ENCODE measurements at regions not wholly inside any gene's neighbourhood (a gene's known extent, or its start where the extent isn't known, plus 50 kb on each side); places are given as distances from the start of the nearest gene placed in this dataset.

DNA sequence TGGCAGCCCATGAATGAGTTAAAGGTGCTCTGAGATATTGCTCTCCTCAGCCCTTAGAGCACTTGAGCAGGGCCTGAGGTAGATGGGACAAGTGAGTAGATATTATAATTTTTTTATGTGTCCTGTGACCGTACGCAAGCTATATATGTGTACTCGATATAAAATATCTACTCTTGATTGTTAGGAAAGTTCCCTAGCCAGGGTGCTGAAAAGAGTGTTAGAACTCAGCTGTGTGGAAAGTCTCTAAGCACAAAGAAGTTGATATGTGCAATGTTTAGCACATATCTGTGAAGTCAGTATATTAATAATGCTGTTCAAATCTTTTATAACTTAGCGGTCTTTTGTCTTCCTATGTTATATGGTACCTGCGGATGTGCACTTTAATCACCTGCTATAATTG is 114.6 kb upstream of the PLD5 start:
- CTCF ChIA-PET = no interaction called here
- no peak for FAIRE-seq
- H3K4me2 ChIP-seq (ENCODE audit: control insufficient read depth, insufficient read depth) = no peak overlapping the region
- no peak for ATAC-seq
- H3K4me3 ChIP-seq = no peak overlapping the region
- POLR2A ChIA-PET = no interaction called here
- no peaks in the 10 kb centered on the region for H4K20me1 ChIP-seq (ENCODE audit: control insufficient read depth, insufficient read depth)
- H3K79me2 ChIP-seq (ENCODE audit: control insufficient read depth, insufficient read depth, low read length) = no peaks in the 10 kb centered on the region
- RAD21 ChIA-PET (ENCODE audit: unreplicated experiment) = no interaction called here
- intact Hi-C loops (cut with micrococcal nuclease; ENCODE audit: unreplicated experiment) = no loop called here
- in situ Hi-C loops (cut with MboI) = no loop called here
- H3K27ac ChIP-seq (ENCODE audit: control insufficient read depth, insufficient read depth) = no peak overlapping the region
- no peak for DNase-seq (ENCODE audit: low read depth, low spot score)
- H3K9me3 ChIP-seq (replicated peaks; ENCODE audit: control insufficient read depth, insufficient read depth, low read length) = no peaks in the 10 kb centered on the region
- 70% methylated on average over 5 of the region's 5 CpGs for WGBS (ENCODE audit: insufficient coverage, insufficient replicate concordance, low lambda C conversion rate, missing lambda C conversion rate)
- SMC1A ChIA-PET (ENCODE audit: uncharacterized antibody, unreplicated experiment) = no interaction called here
- no peaks in the 10 kb centered on the region for H3K36me3 ChIP-seq (ENCODE audit: control insufficient read depth in 2 of 2, insufficient read depth in 2 of 2, low read length in 1 of 2)
- H3K27me3 ChIP-seq (replicated peaks in 1 of 2; ENCODE audit: control insufficient read depth in 2 of 2, insufficient read depth in 2 of 2, low read length in 1 of 2) = no peaks in the 10 kb centered on the region
- H2AFZ ChIP-seq (ENCODE audit: control insufficient read depth, low read depth, low read length) = no peak overlapping the region
- H3K9ac ChIP-seq (ENCODE audit: control insufficient read depth, insufficient read depth, low read length) = no peak overlapping the region
- no peaks in the 10 kb centered on the region for H3K4me1 ChIP-seq (ENCODE audit: control insufficient read depth, insufficient read depth, low read length)
- BruUV-seq (replicated peaks) = no TSS peak
- TF ChIP-seq KDM1A (IDR thresholded peaks at IDR 0.05; ENCODE audit: borderline replicate concordance) (no peak), SMAD1 (IDR thresholded peaks at IDR 0.05; ENCODE audit: low read depth, partially characterized antibody) (no peak), PAX5 (IDR thresholded peaks at IDR 0.05; ENCODE audit: borderline replicate concordance, low read depth, low read length) (no peak), MYB (IDR thresholded peaks at IDR 0.05; ENCODE audit: borderline replicate concordance, low read depth, low read length) (no peak), CTCF (IDR thresholded peaks at IDR 0.05 in 2 of 3, conservative IDR thresholded peaks at IDR 0.05 in 1 of 3; ENCODE audit: control insufficient read depth in 2 of 3, extremely low read depth in 1 of 3, insufficient read depth in 1 of 3, low read depth in 3 of 3, low read length in 3 of 3) (no peak), POU2F2 (IDR thresholded peaks at IDR 0.05; ENCODE audit: borderline replicate concordance, low read depth, low read length) (no peak), BMI1 (IDR thresholded peaks at IDR 0.05; ENCODE audit: borderline replicate concordance) (no peak), MAX (IDR thresholded peaks at IDR 0.05; ENCODE audit: low read depth, low read length) (no peak), CREB1 (IDR thresholded peaks at IDR 0.05; ENCODE audit: low read depth) (no peak), WRNIP1 (IDR thresholded peaks at IDR 0.05; ENCODE audit: borderline replicate concordance, low read depth, low read length) (no peak), ZNF687 (IDR thresholded peaks at IDR 0.05) (no peak), EP300 (IDR thresholded peaks at IDR 0.05; ENCODE audit: borderline replicate concordance in 1 of 2, control insufficient read depth in 1 of 2, low read depth in 2 of 2, low read length in 2 of 2) (no peak), ZSCAN29 (IDR thresholded peaks at IDR 0.05) (no peak), SPI1 (IDR thresholded peaks at IDR 0.05; ENCODE audit: borderline replicate concordance, insufficient read depth, low read depth, low read length) (no peak), ZNF384 (IDR thresholded peaks at IDR 0.05; ENCODE audit: borderline replicate concordance, low read depth, low read length) (no peak), PKNOX1 (IDR thresholded peaks at IDR 0.05) (no peak), EZH2 (IDR thresholded peaks at IDR 0.05; ENCODE audit: borderline replicate concordance, control insufficient read depth, low read depth, low read length) (no peak)

Measured in GM12878 (cell line).